HG03469 (cell line): ENCODE measurements at regions not wholly inside any gene's neighbourhood (a gene's known extent, or its start where the extent isn't known, plus 50 kb on each side); places are given as distances from the start of the nearest gene placed in this dataset.
A peak's percentile ranks its signal among the peaks of the same experiment; 100 is the strongest.
"Not testable (repeated sequence)": the region's sequence is repeated elsewhere in the genome, so short reads cannot be mapped to it uniquely, and the experiment has no call there.

Experiments used
- ATAC-seq: cut with Tn5 transposase; IDR thresholded peaks from one replicate; pipeline ENCODE4 v1.9.1; 2021; ENCODE audit warnings: mild to moderate bottlenecking, moderate library complexity, moderate number of reproducible peaks; ENCODE audit not compliant: unreplicated experiment

- ATAC-seq = no peak
Measured at GRCh38 chr14:40058901-40059897, 627.0 kb upstream of the FBXO33 start.

GRCh38 chr14:40053416-40053815 lies 621.2 kb upstream of the FBXO33 start:
- ATAC-seq = no peak

- ATAC-seq = no peak
Measured at GRCh38 chr14:40028991-40029390, 596.8 kb upstream of the FBXO33 start.

GRCh38 chr14:40025101-40025500 lies 592.9 kb upstream of the FBXO33 start:
- no peak for ATAC-seq

GRCh38 chr14:40010961-40011360 lies 578.7 kb upstream of the FBXO33 start:
- ATAC-seq = no peak

- ATAC-seq = no peak
Measured at GRCh38 chr14:40009771-40010170, 577.5 kb upstream of the FBXO33 start.

- ATAC-seq = not testable (repeated sequence)
Measured at GRCh38 chr14:40008345-40008744, 576.1 kb upstream of the FBXO33 start.

GRCh38 chr14:40004871-40005500 lies 572.8 kb upstream of the FBXO33 start:
- no peak for ATAC-seq

- ATAC-seq = no peak
Measured at GRCh38 chr14:40003773-40004172, 571.5 kb upstream of the FBXO33 start.

- ATAC-seq = no peak
Measured at GRCh38 chr14:39998854-39999253, 566.6 kb upstream of the FBXO33 start.

GRCh38 chr14:39998114-39998513 lies 565.9 kb upstream of the FBXO33 start:
- no peak for ATAC-seq

GRCh38 chr14:39991041-39991440 lies 558.8 kb upstream of the FBXO33 start:
- ATAC-seq = no peak

- ATAC-seq = no peak
Measured at GRCh38 chr14:39988939-39989338, 556.7 kb upstream of the FBXO33 start.

- ATAC-seq = no peak
Measured at GRCh38 chr14:39984323-39984722, 552.1 kb upstream of the FBXO33 start.

GRCh38 chr14:39977198-39977597 lies 545.0 kb upstream of the FBXO33 start:
- no peak for ATAC-seq

GRCh38 chr14:39974036-39974435 lies 541.8 kb upstream of the FBXO33 start:
- peak; percentile 95 for ATAC-seq

- ATAC-seq = no peak
Measured at GRCh38 chr14:39972704-39973103, 540.5 kb upstream of the FBXO33 start.

GRCh38 chr14:39967885-39968284 lies 535.7 kb upstream of the FBXO33 start:
- ATAC-seq = no peak

- ATAC-seq = no peak
Measured at GRCh38 chr14:39957987-39958386, 525.8 kb upstream of the FBXO33 start.

- no peak for ATAC-seq
Measured at GRCh38 chr14:39957290-39957689, 525.1 kb upstream of the FBXO33 start.

- ATAC-seq = no peak
Measured at GRCh38 chr14:39956372-39956771, 524.1 kb upstream of the FBXO33 start.

- no peak for ATAC-seq
Measured at GRCh38 chr14:39948235-39948634, 516.0 kb upstream of the FBXO33 start.
